Stimulated activated CD8-positive, alpha-beta memory T cell treated with anti-CD3 and anti-CD28 coated beads, Interleukin-7, amount 100 ng/mL, for 24 hours (primary cell): ENCODE measurements at regions not wholly inside any gene's neighbourhood (a gene's known extent, or its start where the extent isn't known, plus 50 kb on each side); places are given as distances from the start of the nearest gene placed in this dataset.
A peak's percentile ranks its signal among the peaks of the same experiment; 100 is the strongest.

Source experiments
- DNase-seq: peaks from one replicate; pipeline ENCODE4 v3.0.0-alpha.2; 2020; ENCODE audit warnings: low read depth

GRCh38 chr14:86712727-86713126 is 1182.8 kb downstream of the FLRT2 start:
- no peak for DNase-seq

- DNase-seq: no peak
These were observed 1182.2 kb downstream of the FLRT2 start for GRCh38 chr14:86712176-86712575.

GRCh38 chr14:86708846-86709339 is 1178.9 kb downstream of the FLRT2 start:
- DNase-seq: no peak

- no peak for DNase-seq
These were observed 1177.1 kb downstream of the FLRT2 start for GRCh38 chr14:86707071-86707470.

GRCh38 chr14:86683561-86683960 is 1153.6 kb downstream of the FLRT2 start:
- DNase-seq: no peak

GRCh38 chr14:86675059-86675458 is 1145.1 kb downstream of the FLRT2 start:
- no peak for DNase-seq

- DNase-seq: no peak
These were observed 1143.6 kb downstream of the FLRT2 start for GRCh38 chr14:86673523-86673969.

- DNase-seq: no peak
These were observed 1142.1 kb downstream of the FLRT2 start for GRCh38 chr14:86672080-86672479.

GRCh38 chr14:86665975-86666374 is 1136.0 kb downstream of the FLRT2 start:
- no peak for DNase-seq

- no peak for DNase-seq
These were observed 1132.4 kb downstream of the FLRT2 start for GRCh38 chr14:86662334-86662733.

GRCh38 chr14:86654558-86655184 is 1124.7 kb downstream of the FLRT2 start:
- peak; percentile 2 for DNase-seq

GRCh38 chr14:86652526-86652925 is 1122.6 kb downstream of the FLRT2 start:
- no peak for DNase-seq

GRCh38 chr14:86646696-86647690 is 1117.0 kb downstream of the FLRT2 start:
- no peak for DNase-seq

- no peak for DNase-seq
These were observed 1116.2 kb downstream of the FLRT2 start for GRCh38 chr14:86646125-86646524.

- DNase-seq: no peak
These were observed 1111.4 kb downstream of the FLRT2 start for GRCh38 chr14:86641310-86641709.

GRCh38 chr14:86640288-86640687 is 1110.3 kb downstream of the FLRT2 start:
- no peak for DNase-seq

GRCh38 chr14:86639666-86640065 is 1109.7 kb downstream of the FLRT2 start:
- no peak for DNase-seq

- DNase-seq: no peak
These were observed 1109.2 kb downstream of the FLRT2 start for GRCh38 chr14:86639146-86639545.

- DNase-seq: no peak
These were observed 1097.1 kb downstream of the FLRT2 start for GRCh38 chr14:86627080-86627479.

- no peak for DNase-seq
These were observed 1096.6 kb downstream of the FLRT2 start for GRCh38 chr14:86626530-86626929.

GRCh38 chr14:86625637-86626036 is 1095.7 kb downstream of the FLRT2 start:
- DNase-seq: no peak

- no peak for DNase-seq
These were observed 1089.8 kb downstream of the FLRT2 start for GRCh38 chr14:86619726-86620125.

- no peak for DNase-seq
These were observed 1083.8 kb downstream of the FLRT2 start for GRCh38 chr14:86613786-86614185.
